ENCODE measurements at regions not wholly inside any gene's neighbourhood (a gene's known extent, or its start where the extent isn't known, plus 50 kb on each side); places are given as distances from the start of the nearest gene placed in this dataset.

- TF ChIP-seq CTCF (IDR thresholded peaks at IDR 0.05) (no peak), POLR2A (IDR thresholded peaks at IDR 0.05) (no peak)
Measured at GRCh38 chr19:29320086-29320485, 107.1 kb upstream of the UQCRFS1 start.
